HepG2 (cell line): ENCODE measurements at regions not wholly inside any gene's neighbourhood (a gene's known extent, or its start where the extent isn't known, plus 50 kb on each side); places are given as distances from the start of the nearest gene placed in this dataset.

ENCODE experiments used
- ATAC-seq: fragments of 200-7000 bp; cut with Tn5 transposase; 3 replicates; pipeline ENCODE4 v1.9.1; 2020; ENCODE audit warnings: mild to moderate bottlenecking, moderate library complexity
- BruUV-seq: library from RNA; stranded (reverse); fragments of 400-500 nt; replicated peaks from 2 replicates; lab custom pipeline; 2021; lab: Mats Ljungman, UMichigan
- CTCF ChIA-PET: fragments of 300-600 bp; formaldehyde crosslinking; extraction: SDS; loops from one replicate; lab custom pipeline; 2021; ENCODE audit warnings: low total read pairs, inconsistent platforms, low intra/inter-chr PET ratio; lab: Yijun Ruan, JAX
- POLR2A ChIA-PET: fragments of 350-600 bp; sonication (Branson Sonifier 250); formaldehyde crosslinking; loops from one replicate; lab custom pipeline; 2020; ENCODE audit warnings: antibody characterized with exemption, inconsistent platforms; lab: Yijun Ruan, JAX
- DNase-seq: peaks from one replicate; pipeline ENCODE4 v3.0.0-alpha.2; 2015; ENCODE audit warnings: low spot score
- FAIRE-seq: peaks from 3 replicates; lab custom pipeline; 2011; peaks lifted over from hg19 to GRCh38; lab: Jason Lieb, UNC
- H2AFZ ChIP-seq: one replicate; pipeline ENCODE4 v1.6.1; 2011; ENCODE audit warnings: low read length, inconsistent platforms
- H3K27ac ChIP-seq: fragments of 300-600 bp; 3 replicates; pipeline ENCODE4 v1.8.0; 2011; ENCODE audit warnings: mixed run types, mild to moderate bottlenecking, mixed read lengths, low read length, inconsistent platforms; ENCODE audit not compliant: insufficient read depth; ENCODE audit errors: extremely low read length
- H3K27me3 ChIP-seq, 2 experiments: fragments of 200-600 bp in 1 of 2; 2 replicates in 1 of 2; 3 replicates in 1 of 2; pipeline versions ENCODE4 v1.6.0 to v1.8.0; 2011; ENCODE audit warnings: low read length in 2 of 2, mild to moderate bottlenecking in 2 of 2, moderate library complexity in 2 of 2, inconsistent platforms in 1 of 2; ENCODE audit not compliant: insufficient read depth in 2 of 2, control insufficient read depth in 1 of 2
- H3K36me3 ChIP-seq, 2 experiments: fragments of 200-600 bp in 1 of 2; replicated peaks in 1 of 2; 2 replicates in 1 of 2; 3 replicates in 1 of 2; pipeline versions ENCODE4 v1.5.1 to v1.8.0; 2011; ENCODE audit warnings: low read length in 2 of 2, inconsistent platforms in 1 of 2; ENCODE audit not compliant: insufficient read depth in 2 of 2, control insufficient read depth in 1 of 2
- H3K4me1 ChIP-seq: 2 replicates; pipeline ENCODE4 v1.5.1; 2012; ENCODE audit warnings: low read length, inconsistent platforms; ENCODE audit not compliant: insufficient read depth
- H3K4me2 ChIP-seq: 2 replicates; pipeline ENCODE4 v1.6.0; 2011; ENCODE audit warnings: low read depth, low read length, inconsistent platforms
- H3K4me3 ChIP-seq, 3 experiments: fragments of 200-600 bp in 1 of 3; sonication (generic), shearing (Covaris generic) in 1 of 3; replicated peaks in 1 of 3; 2 replicates each; pipeline ENCODE4 v1.5.1; 2011 to 2016; ENCODE audit warnings: low read length in 3 of 3, inconsistent platforms in 2 of 3, low read depth in 2 of 3, mild to moderate bottlenecking in 2 of 3, control low read depth in 1 of 3, mixed read lengths in 1 of 3; ENCODE audit not compliant: insufficient read depth in 1 of 3
- H3K79me2 ChIP-seq: one replicate; pipeline ENCODE4 v1.6.1; 2011; ENCODE audit warnings: low read length, inconsistent platforms; ENCODE audit not compliant: insufficient read depth
- H3K9ac ChIP-seq: 2 replicates; pipeline ENCODE4 v1.6.0; 2011; ENCODE audit warnings: mild to moderate bottlenecking, low read depth, low read length, inconsistent platforms; ENCODE audit not compliant: insufficient read depth
- H3K9me3 ChIP-seq: 2 replicates; pipeline ENCODE4 v1.5.1; 2012; ENCODE audit warnings: mild to moderate bottlenecking, low read length
- H4K20me1 ChIP-seq: 2 replicates; pipeline ENCODE4 v1.6.0; 2011; ENCODE audit warnings: inconsistent platforms, mild to moderate bottlenecking, low read length, moderate library complexity; ENCODE audit not compliant: insufficient read depth
- CEBPB ChIP-seq: IDR thresholded peaks from 2 replicates; pipeline ENCODE4 v1.6.1; 2011; ENCODE audit warnings: low read depth, low read length, improper control_type of control experiment, borderline replicate concordance
- CEBPG ChIP-seq: IDR thresholded peaks from 2 replicates; pipeline ENCODE4 v1.6.1; 2016
- EEA1 ChIP-seq: sonication (generic); formaldehyde crosslinking; IDR thresholded peaks from 2 replicates; pipeline ENCODE4 v1.5.1; 2020; ENCODE audit warnings: mild to moderate bottlenecking, missing genetic modification reagents, borderline replicate concordance
- EHMT2 ChIP-seq: fragments of 200-600 bp; sonication (generic); IDR thresholded peaks from 2 replicates; pipeline ENCODE4 v1.7.0; 2017; ENCODE audit warnings: antibody characterized with exemption, low read depth, low read length, borderline replicate concordance
- FOSL2 ChIP-seq: sonication (generic); formaldehyde crosslinking; IDR thresholded peaks from 2 replicates; pipeline ENCODE4 v1.4.0; 2020; ENCODE audit warnings: missing genetic modification reagents
- MLLT10 ChIP-seq: sonication (generic); formaldehyde crosslinking; IDR thresholded peaks from 2 replicates; pipeline ENCODE4 v1.4.0; 2020; ENCODE audit warnings: missing genetic modification reagents
- NFE2L2 ChIP-seq: fragments of 150-350 bp; IDR thresholded peaks from 2 replicates; pipeline ENCODE4 v1.6.1; 2014; ENCODE audit warnings: low read length
- ZNF569 ChIP-seq: sonication (generic); formaldehyde crosslinking; IDR thresholded peaks from 2 replicates; pipeline ENCODE4 v1.5.0; 2020; ENCODE audit warnings: mild to moderate bottlenecking, missing genetic modification reagents, moderate library complexity, borderline replicate concordance
- ZNF576 ChIP-seq: sonication (generic); formaldehyde crosslinking; IDR thresholded peaks from 2 replicates; pipeline ENCODE4 v1.4.0; 2020; ENCODE audit warnings: mild to moderate bottlenecking, missing genetic modification reagents
- ZNF782 ChIP-seq: sonication (generic); formaldehyde crosslinking; IDR thresholded peaks from 2 replicates; pipeline ENCODE4 v1.4.0; 2020; ENCODE audit warnings: missing genetic modification reagents, mild to moderate bottlenecking, borderline replicate concordance
- WGBS: methylation state at CpG from one replicate; pipeline ENCODE4 v1.1.6; 2017; ENCODE audit warnings: low lambda C conversion rate; 5-methylcytosine and 5-hydroxymethylcytosine counted together
- in situ Hi-C: cut with HindIII; loops from 2 replicates; pipeline ENCODE4 v1.10.0; 2017; ENCODE audit warnings: low pct_unique_long_range_greater_than_20kb; ENCODE audit not compliant: extremely low pct_ligation_motif_present
- intact Hi-C: fragments of 100-400 bp; cut with micrococcal nuclease; formaldehyde crosslinking; loops from one replicate; pipeline ENCODE4 v1.10.0; 2022; ENCODE audit not compliant: unreplicated experiment
- TF ChIP-seq, protein P1 (sequence below): sonication (generic); formaldehyde crosslinking; IDR thresholded peaks from 2 replicates; pipeline ENCODE4 v1.8.1; 2023; ENCODE audit warnings: mild to moderate bottlenecking, missing genetic modification reagents, borderline replicate concordance
- TF ChIP-seq, protein P2 (sequence below): sonication (generic); formaldehyde crosslinking; IDR thresholded peaks from 2 replicates; pipeline ENCODE4 v1.5.1; 2020; ENCODE audit warnings: missing genetic modification reagents, mild to moderate bottlenecking, borderline replicate concordance
- TF ChIP-seq, protein P3 (sequence below): sonication (generic); formaldehyde crosslinking; IDR thresholded peaks from 2 replicates; pipeline ENCODE4 v1.4.0; 2020; ENCODE audit warnings: missing genetic modification reagents

GRCh38 chr16:24645739-24646645, 83.5 kb upstream of the TNRC6A start:
- in situ Hi-C loops (no loop called here), intact Hi-C loops (no loop called here)
- CTCF ChIA-PET = no interaction called here
- no TSS peak for BruUV-seq
- Histone ChIP-seq H3K27ac (no peak overlapping the region), H3K4me2 (no peak overlapping the region), H4K20me1 (no peaks in the 10 kb centered on the region), H3K36me3 (no peaks in the 10 kb centered on the region), H3K79me2 (no peaks in the 10 kb centered on the region), H2AFZ (no peak overlapping the region), H3K4me3 (no peak overlapping the region), H3K9me3 (no peaks in the 10 kb centered on the region), H3K27me3 (no peaks in the 10 kb centered on the region), H3K9ac (no peak overlapping the region), H3K4me1 (no peaks in the 10 kb centered on the region)
- WGBS = 28% methylated on average over 5 of the region's 5 CpGs
- ATAC-seq (no peak), DNase-seq (peak; percentile 57), FAIRE-seq (no peak)
- TF ChIP-seq CEBPG (CRISPR knock-in tag) (0 out of 2 replicates have a peak, but pooled peaks have one; percentile 5), CEBPB (peak; percentile 71; the same call in 1 of the 2 replicates), FOSL2 (CRISPR knock-in tag) (peak; percentile 69)
- TF ChIP-seq, protein P1, sequence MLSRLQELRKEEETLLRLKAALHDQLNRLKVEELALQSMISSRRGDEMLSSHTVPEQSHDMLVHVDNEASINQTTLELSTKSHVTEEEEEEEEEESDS = no peak
- POLR2A ChIA-PET = no interaction called here

DNA sequence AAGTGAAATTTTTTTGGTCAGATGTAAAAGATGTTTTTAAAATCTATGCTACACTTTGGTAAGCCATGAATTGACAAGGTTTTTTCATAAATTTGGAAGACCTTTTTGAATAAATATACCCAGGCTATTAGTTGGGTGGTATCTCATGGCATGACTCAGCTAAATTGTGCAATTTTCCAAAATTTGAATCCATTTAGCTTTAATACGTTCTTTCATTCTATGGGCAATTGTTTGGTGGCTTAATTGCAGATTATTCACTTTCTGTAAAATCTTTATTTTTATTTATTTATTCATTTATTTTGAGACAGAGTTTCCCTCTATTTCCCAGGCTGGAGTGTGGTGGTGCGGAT, 82.8 kb upstream of the TNRC6A start:
- H3K4me3 ChIP-seq = no peak overlapping the region
- H2AFZ ChIP-seq = no peak overlapping the region
- no peak for DNase-seq
- ChIA-PET CTCF (no interaction called here), POLR2A (no interaction called here)
- no peaks in the 10 kb centered on the region for H3K9me3 ChIP-seq
- H3K79me2 ChIP-seq = no peaks in the 10 kb centered on the region
- in situ Hi-C loops (no loop called here), intact Hi-C loops (no loop called here)
- H4K20me1 ChIP-seq = no peaks in the 10 kb centered on the region
- H3K27me3 ChIP-seq = no peaks in the 10 kb centered on the region
- H3K27ac ChIP-seq = no peak overlapping the region
- no peak for ATAC-seq
- BruUV-seq = no TSS peak
- H3K9ac ChIP-seq = no peak overlapping the region
- FAIRE-seq = no peak
- WGBS = 50% methylated on average over 2 of the region's 2 CpGs
- no peak overlapping the region for H3K4me2 ChIP-seq
- no peaks in the 10 kb centered on the region for H3K36me3 ChIP-seq
- no peaks in the 10 kb centered on the region for H3K4me1 ChIP-seq
- no peak for TF ChIP-seq EHMT2
- TF ChIP-seq MLLT10 (CRISPR knock-in tag) = no peak
- no peak for TF ChIP-seq ZNF569 (CRISPR knock-in tag)
- TF ChIP-seq NFE2L2 = peak; percentile 93
- TF ChIP-seq, protein P2, sequence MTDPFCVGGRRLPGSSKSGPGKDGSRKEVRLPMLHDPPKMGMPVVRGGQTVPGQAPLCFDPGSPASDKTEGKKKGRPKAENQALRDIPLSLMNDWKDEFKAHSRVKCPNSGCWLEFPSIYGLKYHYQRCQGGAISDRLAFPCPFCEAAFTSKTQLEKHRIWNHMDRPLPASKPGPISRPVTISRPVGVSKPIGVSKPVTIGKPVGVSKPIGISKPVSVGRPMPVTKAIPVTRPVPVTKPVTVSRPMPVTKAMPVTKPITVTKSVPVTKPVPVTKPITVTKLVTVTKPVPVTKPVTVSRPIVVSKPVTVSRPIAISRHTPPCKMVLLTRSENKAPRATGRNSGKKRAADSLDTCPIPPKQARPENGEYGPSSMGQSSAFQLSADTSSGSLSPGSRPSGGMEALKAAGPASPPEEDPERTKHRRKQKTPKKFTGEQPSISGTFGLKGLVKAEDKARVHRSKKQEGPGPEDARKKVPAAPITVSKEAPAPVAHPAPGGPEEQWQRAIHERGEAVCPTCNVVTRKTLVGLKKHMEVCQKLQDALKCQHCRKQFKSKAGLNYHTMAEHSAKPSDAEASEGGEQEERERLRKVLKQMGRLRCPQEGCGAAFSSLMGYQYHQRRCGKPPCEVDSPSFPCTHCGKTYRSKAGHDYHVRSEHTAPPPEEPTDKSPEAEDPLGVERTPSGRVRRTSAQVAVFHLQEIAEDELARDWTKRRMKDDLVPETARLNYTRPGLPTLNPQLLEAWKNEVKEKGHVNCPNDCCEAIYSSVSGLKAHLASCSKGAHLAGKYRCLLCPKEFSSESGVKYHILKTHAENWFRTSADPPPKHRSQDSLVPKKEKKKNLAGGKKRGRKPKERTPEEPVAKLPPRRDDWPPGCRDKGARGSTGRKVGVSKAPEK (CRISPR knock-in tag) = no peak
- TF ChIP-seq EEA1 = no peak
- TF ChIP-seq ZNF576 = no peak
- TF ChIP-seq, protein P3, sequence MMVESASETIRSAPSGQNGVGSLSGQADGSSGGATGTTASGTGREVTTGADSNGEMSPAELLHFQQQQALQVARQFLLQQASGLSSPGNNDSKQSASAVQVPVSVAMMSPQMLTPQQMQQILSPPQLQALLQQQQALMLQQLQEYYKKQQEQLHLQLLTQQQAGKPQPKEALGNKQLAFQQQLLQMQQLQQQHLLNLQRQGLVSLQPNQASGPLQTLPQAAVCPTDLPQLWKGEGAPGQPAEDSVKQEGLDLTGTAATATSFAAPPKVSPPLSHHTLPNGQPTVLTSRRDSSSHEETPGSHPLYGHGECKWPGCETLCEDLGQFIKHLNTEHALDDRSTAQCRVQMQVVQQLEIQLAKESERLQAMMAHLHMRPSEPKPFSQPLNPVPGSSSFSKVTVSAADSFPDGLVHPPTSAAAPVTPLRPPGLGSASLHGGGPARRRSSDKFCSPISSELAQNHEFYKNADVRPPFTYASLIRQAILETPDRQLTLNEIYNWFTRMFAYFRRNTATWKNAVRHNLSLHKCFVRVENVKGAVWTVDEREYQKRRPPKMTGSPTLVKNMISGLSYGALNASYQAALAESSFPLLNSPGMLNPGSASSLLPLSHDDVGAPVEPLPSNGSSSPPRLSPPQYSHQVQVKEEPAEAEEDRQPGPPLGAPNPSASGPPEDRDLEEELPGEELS = no peak
- TF ChIP-seq ZNF782 (CRISPR knock-in tag) = no peak
